A673 (cell line): ENCODE measurements at regions not wholly inside any gene's neighbourhood (a gene's known extent, or its start where the extent isn't known, plus 50 kb on each side); places are given as distances from the start of the nearest gene placed in this dataset.

Experiments used
- BruUV-seq: library from RNA; stranded (reverse); fragments of 400-500 nt; replicated peaks from 2 replicates; lab custom pipeline; 2021; lab: Mats Ljungman, UMichigan
- CTCF ChIA-PET: fragments of 300-600 bp; sonication (Branson Sonifier 250); formaldehyde crosslinking; loops from one replicate; lab custom pipeline; 2022; ENCODE audit warnings: antibody characterized with exemption; lab: Charles Lee
- POLR2A ChIA-PET: fragments of 300-600 bp; sonication (Branson Sonifier 250); formaldehyde crosslinking; loops from one replicate; lab custom pipeline; 2022; ENCODE audit warnings: antibody characterized with exemption; ENCODE audit not compliant: low non-redundant PET; lab: Charles Lee
- DNase-seq: peaks from one replicate; pipeline ENCODE4 v3.0.0-alpha.2; 2015; ENCODE audit warnings: low spot score
- H3K27ac ChIP-seq: fragments of 200-600 bp; sonication (generic); 2 replicates; pipeline ENCODE4 v1.5.1; 2016; ENCODE audit warnings: mixed run types, low read depth, mild to moderate bottlenecking, mixed read lengths, antibody characterized with exemption, low read length; ENCODE audit not compliant: poor library complexity, severe bottlenecking
- H3K27me3 ChIP-seq: fragments of 200-600 bp; sonication (generic); replicated peaks from 2 replicates; pipeline ENCODE4 v1.6.1; 2017; ENCODE audit warnings: mixed run types, low read depth, mild to moderate bottlenecking, mixed read lengths, antibody characterized with exemption, low read length; ENCODE audit not compliant: insufficient read depth, poor library complexity
- H3K36me3 ChIP-seq: fragments of 200-600 bp; sonication (generic); 2 replicates; pipeline ENCODE4 v1.6.1; 2016; ENCODE audit warnings: mixed run types, mild to moderate bottlenecking, mixed read lengths, antibody characterized with exemption, low read length; ENCODE audit not compliant: insufficient read depth, poor library complexity, severe bottlenecking
- H3K4me1 ChIP-seq: fragments of 200-600 bp; sonication (generic); 2 replicates; pipeline ENCODE4 v1.6.1; 2017; ENCODE audit warnings: mixed run types, mild to moderate bottlenecking, mixed read lengths, antibody characterized with exemption, low read length; ENCODE audit not compliant: insufficient read depth, poor library complexity, severe bottlenecking
- H3K4me3 ChIP-seq: fragments of 200-600 bp; sonication (generic); 2 replicates; pipeline ENCODE4 v1.5.1; 2016; ENCODE audit warnings: low read depth, mixed run types, mild to moderate bottlenecking, mixed read lengths, low read length; ENCODE audit not compliant: poor library complexity, severe bottlenecking
- H3K9me3 ChIP-seq: fragments of 200-600 bp; sonication (generic); 2 replicates; pipeline ENCODE4 v1.6.1; 2016; ENCODE audit warnings: mixed run types, low read depth, mild to moderate bottlenecking, mixed read lengths, antibody characterized with exemption, low read length; ENCODE audit not compliant: poor library complexity, severe bottlenecking
- EZH2 ChIP-seq: fragments of 200-600 bp; sonication (generic); IDR thresholded peaks from 2 replicates; pipeline ENCODE4 v1.6.1; 2017; ENCODE audit warnings: borderline replicate concordance, low read depth, mild to moderate bottlenecking, mixed read lengths, antibody characterized with exemption, low read length; ENCODE audit not compliant: poor library complexity, severe bottlenecking
- intact Hi-C: fragments of 100-400 bp; cut with micrococcal nuclease; formaldehyde crosslinking; loops from one replicate; pipeline ENCODE4 v1.10.0; 2022; ENCODE audit not compliant: unreplicated experiment
- TF ChIP-seq, protein P1 (sequence below): fragments of 300-800, 200-600 bp; sonication (generic); conservative IDR thresholded peaks from 2 replicates; pipeline ENCODE4 v1.5.1; 2017; ENCODE audit warnings: low read depth, mild to moderate bottlenecking, antibody characterized with exemption, low read length, moderate library complexity, mixed read lengths

DNA sequence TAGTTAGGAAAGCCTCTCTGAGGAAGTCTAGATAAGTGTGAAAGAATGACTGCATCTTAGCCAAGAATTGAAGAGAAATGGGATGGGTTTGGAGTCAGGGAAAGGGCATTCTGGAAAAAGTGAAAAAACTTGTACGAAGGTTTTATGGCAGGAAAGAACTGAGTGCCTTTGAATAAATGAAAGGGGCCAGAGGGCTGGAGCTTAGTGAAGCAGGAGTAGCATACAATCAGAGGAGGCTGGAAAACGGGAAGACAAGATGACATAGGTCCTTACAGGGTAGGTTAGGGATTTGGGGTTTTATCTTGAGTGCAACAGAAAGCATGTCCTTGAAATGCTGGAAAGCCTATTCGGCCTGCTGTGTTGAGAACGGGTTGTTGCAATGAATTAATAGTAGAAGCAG is 152.6 kb upstream of the RND3 start:
- H3K27me3 ChIP-seq = no peaks in the 10 kb centered on the region
- POLR2A ChIA-PET = no interaction called here
- no peaks in the 10 kb centered on the region for H3K9me3 ChIP-seq
- intact Hi-C loops = no loop called here
- TF ChIP-seq, protein P1, sequence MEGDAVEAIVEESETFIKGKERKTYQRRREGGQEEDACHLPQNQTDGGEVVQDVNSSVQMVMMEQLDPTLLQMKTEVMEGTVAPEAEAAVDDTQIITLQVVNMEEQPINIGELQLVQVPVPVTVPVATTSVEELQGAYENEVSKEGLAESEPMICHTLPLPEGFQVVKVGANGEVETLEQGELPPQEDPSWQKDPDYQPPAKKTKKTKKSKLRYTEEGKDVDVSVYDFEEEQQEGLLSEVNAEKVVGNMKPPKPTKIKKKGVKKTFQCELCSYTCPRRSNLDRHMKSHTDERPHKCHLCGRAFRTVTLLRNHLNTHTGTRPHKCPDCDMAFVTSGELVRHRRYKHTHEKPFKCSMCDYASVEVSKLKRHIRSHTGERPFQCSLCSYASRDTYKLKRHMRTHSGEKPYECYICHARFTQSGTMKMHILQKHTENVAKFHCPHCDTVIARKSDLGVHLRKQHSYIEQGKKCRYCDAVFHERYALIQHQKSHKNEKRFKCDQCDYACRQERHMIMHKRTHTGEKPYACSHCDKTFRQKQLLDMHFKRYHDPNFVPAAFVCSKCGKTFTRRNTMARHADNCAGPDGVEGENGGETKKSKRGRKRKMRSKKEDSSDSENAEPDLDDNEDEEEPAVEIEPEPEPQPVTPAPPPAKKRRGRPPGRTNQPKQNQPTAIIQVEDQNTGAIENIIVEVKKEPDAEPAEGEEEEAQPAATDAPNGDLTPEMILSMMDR = no peak
- TF ChIP-seq EZH2 = no peak
- no peak for DNase-seq
- CTCF ChIA-PET = no interaction called here
- H3K4me1 ChIP-seq = no peaks in the 10 kb centered on the region
- H3K27ac ChIP-seq = no peak overlapping the region
- BruUV-seq = no TSS peak
- H3K36me3 ChIP-seq = no peaks in the 10 kb centered on the region
- H3K4me3 ChIP-seq = no peak overlapping the region

DNA sequence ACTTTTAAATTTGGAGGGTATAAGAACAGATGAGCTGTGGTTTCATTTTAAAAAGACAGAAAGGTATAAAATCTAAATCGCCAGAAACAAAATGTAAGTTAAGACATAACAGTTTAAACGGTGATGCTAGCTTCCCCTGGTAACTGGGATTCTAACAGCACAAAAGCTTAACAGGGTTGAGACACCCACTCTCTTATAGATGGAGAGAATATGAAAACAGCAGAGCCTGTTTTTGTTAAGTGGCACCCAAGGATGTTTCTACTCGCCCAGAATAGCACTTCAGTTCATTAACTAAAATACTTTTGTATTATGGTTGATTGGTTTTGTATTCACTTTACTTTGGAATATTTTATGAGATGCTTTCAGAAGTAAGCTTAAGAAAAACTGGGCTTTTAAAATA is 151.9 kb upstream of the RND3 start:
- no peak overlapping the region for H3K27ac ChIP-seq
- CTCF ChIA-PET = no interaction called here
- H3K4me1 ChIP-seq = no peaks in the 10 kb centered on the region
- POLR2A ChIA-PET = no interaction called here
- no peaks in the 10 kb centered on the region for H3K27me3 ChIP-seq
- no TSS peak for BruUV-seq
- DNase-seq = no peak
- no peak overlapping the region for H3K4me3 ChIP-seq
- no peaks in the 10 kb centered on the region for H3K36me3 ChIP-seq
- intact Hi-C loops = no loop called here
- H3K9me3 ChIP-seq = no peaks in the 10 kb centered on the region
- TF ChIP-seq EZH2 = no peak
- TF ChIP-seq, protein P1 = no peak

DNA sequence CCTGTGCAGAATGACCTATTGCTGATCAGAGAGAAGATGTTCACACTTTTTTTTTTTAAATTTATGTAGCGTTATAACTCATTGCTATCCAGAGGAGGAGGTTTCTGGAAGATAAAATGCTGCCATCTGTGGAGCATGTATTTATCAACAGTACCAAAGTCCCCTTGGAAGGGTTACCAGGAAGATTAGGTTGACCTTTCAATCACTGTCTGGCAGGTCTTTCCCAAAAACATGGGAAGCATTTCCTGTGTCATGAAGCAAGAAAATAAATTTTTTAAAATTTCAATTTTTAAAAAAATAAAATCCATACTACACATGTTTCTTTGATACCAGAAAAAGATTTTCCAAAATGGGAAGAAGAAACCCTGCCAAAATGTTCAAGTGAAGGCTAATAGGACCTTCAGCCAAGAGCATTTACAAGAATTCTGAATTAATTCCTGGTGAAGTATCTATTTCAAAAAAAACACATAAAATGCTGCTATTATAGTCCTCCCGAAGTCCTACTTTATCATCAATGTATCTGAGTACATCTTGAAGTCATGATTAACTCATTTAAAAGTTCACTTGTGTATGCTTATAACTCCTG is 143.9 kb upstream of the RND3 start:
- H3K4me1 ChIP-seq = no peaks in the 10 kb centered on the region
- no peaks in the 10 kb centered on the region for H3K36me3 ChIP-seq
- no TSS peak for BruUV-seq
- POLR2A ChIA-PET = no interaction called here
- DNase-seq = no peak
- intact Hi-C loops = no loop called here
- H3K9me3 ChIP-seq = no peaks in the 10 kb centered on the region
- H3K27me3 ChIP-seq = no peaks in the 10 kb centered on the region
- no peak overlapping the region for H3K27ac ChIP-seq
- CTCF ChIA-PET = no interaction called here
- H3K4me3 ChIP-seq = no peak overlapping the region
- TF ChIP-seq, protein P1 = no peak
- TF ChIP-seq EZH2 = no peak
